Mesenchymal stem cell (in vitro differentiated cells and primary cell): ENCODE measurements at regions not wholly inside any gene's neighbourhood (a gene's known extent, or its start where the extent isn't known, plus 50 kb on each side); places are given as distances from the start of the nearest gene placed in this dataset.

Experiments used
- DNase-seq: peaks from one replicate; pipeline ENCODE4 v3.0.0-alpha.2; 2013
- H2AFZ ChIP-seq: one replicate; pipeline ENCODE4 v1.6.1; 2013; ENCODE audit warnings: low read depth, mild to moderate bottlenecking, control low read depth, inconsistent platforms, low read length, moderate library complexity
- H2AK5ac ChIP-seq: 2 replicates; pipeline ENCODE4 v1.6.1; 2013; ENCODE audit warnings: low read length, moderate library complexity, mild to moderate bottlenecking, inconsistent platforms; ENCODE audit not compliant: severe bottlenecking
- H2BK120ac ChIP-seq: one replicate; pipeline ENCODE4 v1.6.1; 2013; ENCODE audit warnings: low read depth, mild to moderate bottlenecking, inconsistent platforms, low read length, moderate library complexity
- H2BK12ac ChIP-seq, 2 experiments: one replicate each; pipeline ENCODE4 v1.6.1; 2013; ENCODE audit warnings: inconsistent platforms in 2 of 2, low read length in 2 of 2, mild to moderate bottlenecking in 2 of 2, moderate library complexity in 2 of 2, control low read depth in 1 of 2
- H2BK15ac ChIP-seq: one replicate; pipeline ENCODE4 v1.6.1; 2013; ENCODE audit warnings: mild to moderate bottlenecking, low read depth, inconsistent platforms; ENCODE audit not compliant: poor library complexity, severe bottlenecking
- H2BK5ac ChIP-seq: 2 replicates; pipeline ENCODE4 v1.6.1; 2013; ENCODE audit warnings: low read depth, mild to moderate bottlenecking, low read length, control low read depth, inconsistent platforms; ENCODE audit not compliant: poor library complexity, severe bottlenecking
- H3K14ac ChIP-seq, 2 experiments: one replicate each; pipeline ENCODE4 v1.6.1; 2013; ENCODE audit warnings: inconsistent platforms in 2 of 2, low read length in 2 of 2, control low read depth in 1 of 2, mild to moderate bottlenecking in 1 of 2, moderate library complexity in 1 of 2
- H3K18ac ChIP-seq, 2 experiments: one replicate each; pipeline ENCODE4 v1.6.1; 2013; ENCODE audit warnings: inconsistent platforms in 2 of 2, low read length in 2 of 2, control low read depth in 1 of 2, low read depth in 1 of 2, mild to moderate bottlenecking in 1 of 2
- H3K23ac ChIP-seq, 2 experiments: one replicate each; pipeline ENCODE4 v1.6.1; 2013; ENCODE audit warnings: inconsistent platforms in 2 of 2, low read length in 2 of 2, mild to moderate bottlenecking in 2 of 2, moderate library complexity in 2 of 2, control low read depth in 1 of 2
- H3K27ac ChIP-seq: 2 replicates; pipeline ENCODE4 v1.5.1; 2013; ENCODE audit warnings: mild to moderate bottlenecking, moderate library complexity, low read length, control low read depth, inconsistent platforms; ENCODE audit not compliant: poor library complexity, severe bottlenecking
- H3K27me3 ChIP-seq, 2 experiments: 2 replicates each; pipeline versions ENCODE4 v1.6.1 to v1.7.0; 2013; ENCODE audit warnings: low read length in 2 of 2, mild to moderate bottlenecking in 2 of 2, moderate library complexity in 2 of 2, control low read depth in 1 of 2, inconsistent platforms in 1 of 2; ENCODE audit not compliant: control insufficient read depth in 1 of 2, insufficient read depth in 1 of 2
- H3K36me3 ChIP-seq, 2 experiments: 2 replicates each; pipeline versions ENCODE4 v1.6.1 to v1.7.0; 2013; ENCODE audit warnings: low read length in 2 of 2, control low read depth in 1 of 2, inconsistent platforms in 1 of 2, low read depth in 1 of 2, mild to moderate bottlenecking in 1 of 2; ENCODE audit not compliant: insufficient read depth in 2 of 2, control insufficient read depth in 1 of 2
- H3K4ac ChIP-seq, 2 experiments: one replicate each; pipeline ENCODE4 v1.6.1; 2013; ENCODE audit warnings: inconsistent platforms in 2 of 2, low read length in 2 of 2, mild to moderate bottlenecking in 2 of 2, moderate library complexity in 2 of 2, control low read depth in 1 of 2, low read depth in 1 of 2
- H3K4me1 ChIP-seq: 2 replicates; pipeline ENCODE4 v1.6.1; 2013; ENCODE audit warnings: low read depth, low read length, control low read depth; ENCODE audit not compliant: control insufficient read depth, insufficient read depth
- H3K4me2 ChIP-seq: 2 replicates; pipeline ENCODE4 v1.6.1; 2013; ENCODE audit warnings: low read length, mild to moderate bottlenecking, inconsistent platforms; ENCODE audit not compliant: poor library complexity, severe bottlenecking
- H3K4me3 ChIP-seq, 2 experiments: 2 replicates each; pipeline versions ENCODE4 v1.5.1 to v1.7.0; 2013; ENCODE audit warnings: low read length in 2 of 2, mild to moderate bottlenecking in 2 of 2, control low read depth in 1 of 2, low read depth in 1 of 2; ENCODE audit not compliant: insufficient read depth in 1 of 2
- H3K79me1 ChIP-seq: replicated peaks from 2 replicates; pipeline ENCODE4 v1.6.1; 2013; ENCODE audit warnings: mild to moderate bottlenecking, control low read depth, low read length, inconsistent platforms; ENCODE audit not compliant: poor library complexity, severe bottlenecking
- H3K9ac ChIP-seq: 2 replicates; pipeline ENCODE4 v1.7.0; 2013; ENCODE audit warnings: mild to moderate bottlenecking, low read length, moderate library complexity
- H3K9me3 ChIP-seq: 2 replicates; pipeline ENCODE4 v1.7.0; 2013; ENCODE audit warnings: mild to moderate bottlenecking, low read length; ENCODE audit not compliant: control insufficient read depth
- H4K8ac ChIP-seq: one replicate; pipeline ENCODE4 v1.6.1; 2013; ENCODE audit warnings: inconsistent platforms, mild to moderate bottlenecking, low read length, moderate library complexity
- H4K91ac ChIP-seq: one replicate; pipeline ENCODE4 v1.6.1; 2013; ENCODE audit warnings: mild to moderate bottlenecking, low read length, inconsistent platforms
- WGBS: methylation state at CpG from one replicate; pipeline ENCODE4 v1.1.7; 2013; ENCODE audit warnings: mixed read lengths; 5-methylcytosine and 5-hydroxymethylcytosine counted together

DNA sequence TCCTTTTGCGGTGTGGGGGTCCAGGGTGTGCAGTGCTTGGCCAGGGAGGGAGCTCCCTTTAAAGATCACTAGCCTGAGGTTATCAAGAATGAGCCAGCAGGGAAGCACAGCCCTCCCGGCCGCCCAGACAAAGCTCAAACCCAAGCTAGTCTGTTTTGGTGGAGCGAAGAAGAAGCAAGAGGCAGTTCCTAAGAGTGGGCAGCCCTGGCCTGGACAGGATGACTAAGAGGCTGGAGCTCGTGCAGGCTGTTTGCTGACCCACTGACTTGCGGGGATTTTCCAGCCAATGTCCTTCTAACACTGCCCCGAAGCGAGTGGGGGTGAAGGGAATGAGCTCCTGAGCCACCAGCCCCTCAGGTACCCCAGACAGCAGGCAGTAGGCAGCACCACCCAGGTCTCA lies 134.4 kb downstream of the COPRS start:
- Histone ChIP-seq H3K4me2 (no peak overlapping the region), H2BK15ac (peak overlapping the region; percentile 61), H2AFZ (peak overlapping the region; percentile 60), H3K4ac (peak overlapping the region; percentile 75 to 80), H4K91ac (peak overlapping the region; percentile 76), H3K4me3 (no peak overlapping the region), H4K8ac (peak overlapping the region; percentile 74), H3K27ac (no peak overlapping the region), H3K27me3 (no peaks in the 10 kb centered on the region), H3K79me1 (no peaks in the 10 kb centered on the region), H2BK12ac (peak overlapping the region; percentile 83 to 99), H3K14ac (peak overlapping the region in 1 of 2 experiments; percentile 62), H3K4me1 (peaks cover 20% of the 10 kb centered on the region), H3K18ac (peak overlapping the region; percentile 40 to 93), H3K9ac (no peak overlapping the region), H3K36me3 (no peaks in the 10 kb centered on the region), H2BK120ac (peak overlapping the region; percentile 93), H2AK5ac (no peak overlapping the region), H3K9me3 (no peaks in the 10 kb centered on the region), H3K23ac (no peak overlapping the region), H2BK5ac (no peak overlapping the region)
- 44% methylated on average over 8 of the region's 8 CpGs for WGBS
- DNase-seq = peak; percentile 93

- no peak overlapping the region for H3K4me2 ChIP-seq
- H3K4me3 ChIP-seq = no peak overlapping the region
- peak overlapping the region; percentile 40 to 93 for H3K18ac ChIP-seq
- H2AK5ac ChIP-seq = no peak overlapping the region
- no peaks in the 10 kb centered on the region for H3K79me1 ChIP-seq
- no peak overlapping the region for H2BK15ac ChIP-seq
- no peaks in the 10 kb centered on the region for H3K36me3 ChIP-seq
- no peak overlapping the region for H3K27ac ChIP-seq
- H3K9me3 ChIP-seq = no peaks in the 10 kb centered on the region
- H2BK5ac ChIP-seq = no peak overlapping the region
- H2AFZ ChIP-seq = peak overlapping the region; percentile 44
- peak overlapping the region; percentile 76 for H4K91ac ChIP-seq
- no peak overlapping the region for H3K9ac ChIP-seq
- peak overlapping the region; percentile 83 to 99 for H2BK12ac ChIP-seq
- no peak overlapping the region for H3K14ac ChIP-seq
- peak overlapping the region in 1 of 2 experiments; percentile 35 for H3K4ac ChIP-seq
- H3K4me1 ChIP-seq = peaks cover 20% of the 10 kb centered on the region
- no peaks in the 10 kb centered on the region for H3K27me3 ChIP-seq
- no peak overlapping the region for H3K23ac ChIP-seq
- peak overlapping the region; percentile 74 for H4K8ac ChIP-seq
- WGBS = 14% methylated on average over 7 of the region's 8 CpGs
- peak overlapping the region; percentile 93 for H2BK120ac ChIP-seq
- DNase-seq = peak; percentile 96
Measured at GRCh38 chr17:31724026-31724425, 135.0 kb downstream of the COPRS start.

GRCh38 chr17:31722251-31723056 lies 136.6 kb downstream of the COPRS start:
- Histone ChIP-seq H3K9ac (no peak overlapping the region), H2BK12ac (peak overlapping the region; percentile 89 to 94), H3K18ac (peak overlapping the region; percentile 30 to 69), H2BK5ac (no peak overlapping the region), H3K36me3 (no peaks in the 10 kb centered on the region), H4K8ac (peak overlapping the region; percentile 4), H3K23ac (no peak overlapping the region), H3K4me2 (no peak overlapping the region), H3K4me1 (peaks cover 20% of the 10 kb centered on the region), H4K91ac (peak overlapping the region; percentile 90), H3K4ac (peak overlapping the region; percentile 5 to 86), H2AFZ (no peak overlapping the region), H3K14ac (no peak overlapping the region), H3K9me3 (no peaks in the 10 kb centered on the region), H2AK5ac (no peak overlapping the region), H3K79me1 (no peaks in the 10 kb centered on the region), H2BK15ac (peak overlapping the region; percentile 5), H3K4me3 (no peak overlapping the region), H2BK120ac (peak overlapping the region; percentile 80), H3K27ac (no peak overlapping the region), H3K27me3 (no peaks in the 10 kb centered on the region)
- WGBS = 35% methylated on average over 14 of the region's 14 CpGs
- DNase-seq = peak; percentile 88

DNA sequence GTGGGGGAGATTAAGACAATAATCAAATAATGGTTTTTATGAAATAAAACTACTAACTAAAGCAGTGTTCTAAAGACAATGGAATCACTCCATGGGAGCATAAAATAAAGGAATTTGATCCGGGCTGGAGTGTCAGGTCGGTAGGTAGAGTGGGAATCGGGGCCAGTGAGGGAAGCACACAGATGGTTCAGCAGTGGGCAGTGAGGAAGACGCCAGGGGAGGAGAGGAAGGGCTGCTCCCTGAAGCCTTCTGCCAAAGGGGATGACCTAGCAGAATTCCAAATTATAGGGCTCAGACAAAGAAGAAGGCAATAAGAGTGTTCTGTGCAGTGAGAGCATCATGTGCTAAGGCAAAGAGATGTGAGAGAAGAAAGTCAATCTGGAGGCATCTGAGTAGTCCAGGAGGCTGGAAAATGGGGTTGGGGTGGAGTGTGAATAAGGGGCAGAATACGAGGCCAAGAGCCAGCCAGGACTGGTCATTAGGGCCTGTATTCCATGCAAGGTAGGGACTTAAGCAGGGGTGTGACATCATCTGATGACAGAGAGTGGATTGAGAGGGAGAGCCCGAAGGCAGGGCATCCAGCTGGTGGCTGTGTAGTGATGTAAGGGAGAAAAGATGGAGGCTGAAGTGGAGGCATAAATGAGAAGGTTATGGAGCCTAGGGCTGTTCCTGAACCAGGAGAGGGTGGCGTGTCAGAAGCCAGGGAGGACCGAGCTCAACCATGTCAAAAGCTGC lies 137.6 kb downstream of the COPRS start:
- H2BK15ac ChIP-seq = no peak overlapping the region
- H3K4me3 ChIP-seq = no peak overlapping the region
- peak overlapping the region in 1 of 2 experiments; percentile 64 for H3K14ac ChIP-seq
- H2BK120ac ChIP-seq = no peak overlapping the region
- peak overlapping the region; percentile 60 to 89 for H2BK12ac ChIP-seq
- H3K79me1 ChIP-seq = no peaks in the 10 kb centered on the region
- no peaks in the 10 kb centered on the region for H3K27me3 ChIP-seq
- no peak overlapping the region for H2BK5ac ChIP-seq
- no peaks in the 10 kb centered on the region for H3K9me3 ChIP-seq
- DNase-seq = no peak
- no peak overlapping the region for H2AFZ ChIP-seq
- no peak overlapping the region for H2AK5ac ChIP-seq
- no peak overlapping the region for H3K27ac ChIP-seq
- H3K9ac ChIP-seq = no peak overlapping the region
- H4K8ac ChIP-seq = peak overlapping the region; percentile 1
- 93% methylated on average over 8 of the region's 8 CpGs for WGBS
- no peak overlapping the region for H3K23ac ChIP-seq
- peak overlapping the region; percentile 16 to 44 for H3K18ac ChIP-seq
- no peaks in the 10 kb centered on the region for H3K36me3 ChIP-seq
- H3K4ac ChIP-seq = peak overlapping the region in 1 of 2 experiments; percentile 44
- H3K4me1 ChIP-seq = peaks cover 18% of the 10 kb centered on the region
- H3K4me2 ChIP-seq = no peak overlapping the region
- H4K91ac ChIP-seq = peak overlapping the region; percentile 44
